Suprapubic skin (tissue), 4 donors: ENCODE measurements at regions not wholly inside any gene's neighbourhood (a gene's known extent, or its start where the extent isn't known, plus 50 kb on each side); places are given as distances from the start of the nearest gene placed in this dataset.

ENCODE experiments used
- EP300 ChIP-seq: sonication (generic); formaldehyde crosslinking; IDR thresholded peaks from one replicate; pipeline ENCODE4 v1.6.1; 2017; ENCODE audit warnings: antibody characterized with exemption
- POLR2AphosphoS5 ChIP-seq, 3 donors: sonication (generic); formaldehyde crosslinking; IDR thresholded peaks; one replicate each; pipeline ENCODE4 v1.6.1; 2017; ENCODE audit warnings: antibody characterized with exemption in 3 of 3
- TF ChIP-seq, protein P1 (sequence below), 2 donors: fragments of 200-600 bp in 1 of 2; fragments of 450-650 bp in 1 of 2; sonication (generic) in 1 of 2; IDR thresholded peaks; one replicate each; pipeline ENCODE4 v1.5.1; 2016 to 2019; ENCODE audit warnings: antibody characterized with exemption in 2 of 2, mild to moderate bottlenecking in 1 of 2, moderate library complexity in 1 of 2

GRCh38 chr1:58249737-58250586, 296.6 kb downstream of the OMA1 start:
- TF ChIP-seq POLR2AphosphoS5 (IDR thresholded peaks at IDR 0.05): no peak
- TF ChIP-seq, protein P1, sequence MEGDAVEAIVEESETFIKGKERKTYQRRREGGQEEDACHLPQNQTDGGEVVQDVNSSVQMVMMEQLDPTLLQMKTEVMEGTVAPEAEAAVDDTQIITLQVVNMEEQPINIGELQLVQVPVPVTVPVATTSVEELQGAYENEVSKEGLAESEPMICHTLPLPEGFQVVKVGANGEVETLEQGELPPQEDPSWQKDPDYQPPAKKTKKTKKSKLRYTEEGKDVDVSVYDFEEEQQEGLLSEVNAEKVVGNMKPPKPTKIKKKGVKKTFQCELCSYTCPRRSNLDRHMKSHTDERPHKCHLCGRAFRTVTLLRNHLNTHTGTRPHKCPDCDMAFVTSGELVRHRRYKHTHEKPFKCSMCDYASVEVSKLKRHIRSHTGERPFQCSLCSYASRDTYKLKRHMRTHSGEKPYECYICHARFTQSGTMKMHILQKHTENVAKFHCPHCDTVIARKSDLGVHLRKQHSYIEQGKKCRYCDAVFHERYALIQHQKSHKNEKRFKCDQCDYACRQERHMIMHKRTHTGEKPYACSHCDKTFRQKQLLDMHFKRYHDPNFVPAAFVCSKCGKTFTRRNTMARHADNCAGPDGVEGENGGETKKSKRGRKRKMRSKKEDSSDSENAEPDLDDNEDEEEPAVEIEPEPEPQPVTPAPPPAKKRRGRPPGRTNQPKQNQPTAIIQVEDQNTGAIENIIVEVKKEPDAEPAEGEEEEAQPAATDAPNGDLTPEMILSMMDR (IDR thresholded peaks at IDR 0.05): no peak
- TF ChIP-seq EP300: no peak
